Naive thymus-derived CD4-positive, alpha-beta T cell (primary cell): ENCODE measurements at regions not wholly inside any gene's neighbourhood (a gene's known extent, or its start where the extent isn't known, plus 50 kb on each side); places are given as distances from the start of the nearest gene placed in this dataset.

Source experiments
- ATAC-seq: fragments of 150-1000 bp; cut with Tn5 transposase; 2 replicates; pipeline ENCODE4 v1.10.0; 2021; ENCODE audit warnings: mild to moderate bottlenecking, moderate library complexity
- CTCF ChIA-PET: fragments of 350-600 bp; sonication (Branson Sonifier 250); formaldehyde crosslinking; loops from one replicate; lab custom pipeline; 2021; ENCODE audit warnings: antibody characterized with exemption; lab: Charles Lee
- POLR2A ChIA-PET: fragments of 350-600 bp; sonication (Branson Sonifier 250); formaldehyde crosslinking; loops from one replicate; lab custom pipeline; 2021; ENCODE audit warnings: antibody characterized with exemption, inconsistent platforms; lab: Charles Lee
- DNase-seq, 9 donors: peaks; one replicate each; pipeline versions ENCODE4 v3.0.0 to v3.0.0-alpha.2; 2020 to 2022; ENCODE audit warnings: mixed read lengths in 1 of 9
- H3K27ac ChIP-seq: one replicate; pipeline ENCODE4 v1.7.0; 2013; ENCODE audit warnings: mild to moderate bottlenecking, low read depth, low read length, moderate library complexity
- H3K27me3 ChIP-seq, 2 donors: one replicate each; pipeline ENCODE4 v1.7.0; 2013; ENCODE audit warnings: low read length in 2 of 2, mild to moderate bottlenecking in 2 of 2, moderate library complexity in 2 of 2; ENCODE audit not compliant: control insufficient read depth in 2 of 2, insufficient read depth in 2 of 2
- H3K36me3 ChIP-seq, 3 experiments: 1 replicate in 2 of 3; 2 replicates in 1 of 3; pipeline ENCODE4 v1.7.0; 2013; ENCODE audit warnings: low read length in 3 of 3, mild to moderate bottlenecking in 3 of 3, moderate library complexity in 1 of 3; ENCODE audit not compliant: insufficient read depth in 3 of 3, control insufficient read depth in 2 of 3
- H3K4me1 ChIP-seq, 2 donors: one replicate each; pipeline ENCODE4 v1.7.0; 2013; ENCODE audit warnings: low read length in 2 of 2, mild to moderate bottlenecking in 2 of 2, moderate library complexity in 1 of 2; ENCODE audit not compliant: control insufficient read depth in 2 of 2, insufficient read depth in 2 of 2
- H3K4me3 ChIP-seq: 2 replicates; pipeline ENCODE4 v1.7.0; 2013; ENCODE audit warnings: mild to moderate bottlenecking, low read length
- H3K9me3 ChIP-seq, 3 experiments: 1 replicate in 2 of 3; 2 replicates in 1 of 3; pipeline ENCODE4 v1.7.0; 2013; ENCODE audit warnings: low read length in 3 of 3; ENCODE audit not compliant: control insufficient read depth in 2 of 3
- H3K27ac Mint-ChIP-seq, 9 donors: one replicate each; pipeline ENCODE4 v1.8.0; 2020 to 2022; ENCODE audit warnings: mixed read lengths in 9 of 9, mild to moderate bottlenecking in 8 of 9, moderate library complexity in 5 of 9, inconsistent platforms in 2 of 9
- H3K27me3 Mint-ChIP-seq, 5 donors: one replicate each; pipeline ENCODE4 v1.8.0; 2021 to 2022; ENCODE audit warnings: mixed read lengths in 5 of 5, mild to moderate bottlenecking in 1 of 5
- H3K36me3 Mint-ChIP-seq, 5 donors: one replicate each; pipeline ENCODE4 v1.8.0; 2020 to 2022; ENCODE audit warnings: mixed read lengths in 5 of 5, mild to moderate bottlenecking in 3 of 5, inconsistent platforms in 1 of 5
- H3K4me1 Mint-ChIP-seq, 7 donors: one replicate each; pipeline ENCODE4 v1.8.0; 2020 to 2022; ENCODE audit warnings: mixed read lengths in 7 of 7, mild to moderate bottlenecking in 3 of 7, inconsistent platforms in 1 of 7
- H3K4me3 Mint-ChIP-seq, 10 donors: one replicate each; pipeline ENCODE4 v1.8.0; 2020 to 2022; ENCODE audit warnings: mild to moderate bottlenecking in 10 of 10, mixed read lengths in 10 of 10, moderate library complexity in 6 of 10, inconsistent platforms in 2 of 10
- H3K9me3 Mint-ChIP-seq, 11 donors: one replicate each; pipeline ENCODE4 v1.8.0; 2020 to 2022; ENCODE audit warnings: mixed read lengths in 11 of 11, mild to moderate bottlenecking in 4 of 11, inconsistent platforms in 1 of 11, moderate library complexity in 1 of 11
- intact Hi-C, 2 donors: fragments of 100-400 bp; cut with micrococcal nuclease; formaldehyde crosslinking; loops; one replicate each; pipeline ENCODE4 v1.15.1; 2023

- DNase-seq (no peak), ATAC-seq (no peak)
- intact Hi-C loops: no loop called here
- Histone ChIP-seq H3K4me3 (no peak overlapping the region), H3K4me1 (no peaks in the 10 kb centered on the region), H3K27ac (no peak overlapping the region), H3K9me3 (peaks cover 0 to 6% (median 0%) of the 10 kb centered on the region in 3 experiments), H3K27me3 (no peaks in the 10 kb centered on the region), H3K36me3 (no peaks in the 10 kb centered on the region)
- no peak overlapping the region for H3K27ac Mint-ChIP-seq
- H3K4me1 Mint-ChIP-seq: no peaks in the 10 kb centered on the region
- peaks cover 3 to 36% (median 14%) of the 10 kb centered on the region in 11 donors for H3K9me3 Mint-ChIP-seq
- no peak overlapping the region for H3K4me3 Mint-ChIP-seq
- no peaks in the 10 kb centered on the region for H3K27me3 Mint-ChIP-seq
- no peaks in the 10 kb centered on the region for H3K36me3 Mint-ChIP-seq
- ChIA-PET CTCF (no interaction called here), POLR2A (no interaction called here)
Measured at GRCh38 chr6:18861204-18861603, 474.1 kb downstream of the RNF144B start.

DNA sequence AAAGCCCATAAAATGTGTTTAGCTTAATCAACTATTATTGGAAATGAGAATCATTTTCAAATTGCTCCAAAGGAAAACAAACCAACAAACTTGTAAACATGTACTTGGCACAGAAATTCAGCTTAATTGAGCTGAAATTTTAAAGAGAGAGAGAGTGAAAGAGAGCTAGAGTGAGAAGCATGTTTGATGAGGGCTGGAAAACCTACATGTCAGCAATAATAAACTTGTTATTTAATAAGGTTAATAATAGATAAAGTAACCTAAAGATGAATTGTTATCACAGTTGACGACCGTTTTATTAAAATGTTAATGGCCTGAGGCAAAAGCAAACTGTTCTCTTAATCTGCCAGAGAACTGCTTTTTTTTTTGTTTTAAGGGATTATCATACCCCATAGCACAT is 496.1 kb downstream of the RNF144B start:
- intact Hi-C loops: no loop called here
- no peak overlapping the region for H3K27ac ChIP-seq

GRCh38 chr6:18883851-18884250 is 496.7 kb downstream of the RNF144B start:
- no peak overlapping the region for H3K27ac ChIP-seq
- ChIA-PET CTCF (no interaction called here), POLR2A (no interaction called here)
- H3K9me3 Mint-ChIP-seq: peaks cover 0 to 18% (median 2%) of the 10 kb centered on the region in 11 donors
- intact Hi-C loops: no loop called here
- H3K4me1 Mint-ChIP-seq: no peaks in the 10 kb centered on the region
- H3K27ac Mint-ChIP-seq: no peak overlapping the region
- H3K36me3 ChIP-seq: no peaks in the 10 kb centered on the region
- H3K36me3 Mint-ChIP-seq: no peaks in the 10 kb centered on the region
- H3K27me3 Mint-ChIP-seq: no peaks in the 10 kb centered on the region
- H3K4me3 Mint-ChIP-seq: no peak overlapping the region
- no peaks in the 10 kb centered on the region for H3K4me1 ChIP-seq
- no peaks in the 10 kb centered on the region for H3K27me3 ChIP-seq
- DNase-seq (no peak), ATAC-seq (no peak)
- no peak overlapping the region for H3K4me3 ChIP-seq
- peaks cover 0 to 3% (median 0%) of the 10 kb centered on the region in 3 experiments for H3K9me3 ChIP-seq

More for the DNA sequence above, 496.1 kb downstream of the RNF144B start:
- ATAC-seq (no peak), DNase-seq (no peak)
- Mint-ChIP-seq H3K4me1 (no peaks in the 10 kb centered on the region), H3K36me3 (no peaks in the 10 kb centered on the region), H3K4me3 (no peak overlapping the region), H3K27me3 (no peaks in the 10 kb centered on the region), H3K27ac (no peak overlapping the region), H3K9me3 (peaks cover 0 to 18% (median 2%) of the 10 kb centered on the region in 11 donors)
- Histone ChIP-seq H3K36me3 (no peaks in the 10 kb centered on the region), H3K27me3 (no peaks in the 10 kb centered on the region), H3K9me3 (peaks cover 0 to 3% (median 0%) of the 10 kb centered on the region in 3 experiments), H3K4me3 (no peak overlapping the region), H3K4me1 (no peaks in the 10 kb centered on the region)
- ChIA-PET POLR2A (no interaction called here), CTCF (no interaction called here)

DNA sequence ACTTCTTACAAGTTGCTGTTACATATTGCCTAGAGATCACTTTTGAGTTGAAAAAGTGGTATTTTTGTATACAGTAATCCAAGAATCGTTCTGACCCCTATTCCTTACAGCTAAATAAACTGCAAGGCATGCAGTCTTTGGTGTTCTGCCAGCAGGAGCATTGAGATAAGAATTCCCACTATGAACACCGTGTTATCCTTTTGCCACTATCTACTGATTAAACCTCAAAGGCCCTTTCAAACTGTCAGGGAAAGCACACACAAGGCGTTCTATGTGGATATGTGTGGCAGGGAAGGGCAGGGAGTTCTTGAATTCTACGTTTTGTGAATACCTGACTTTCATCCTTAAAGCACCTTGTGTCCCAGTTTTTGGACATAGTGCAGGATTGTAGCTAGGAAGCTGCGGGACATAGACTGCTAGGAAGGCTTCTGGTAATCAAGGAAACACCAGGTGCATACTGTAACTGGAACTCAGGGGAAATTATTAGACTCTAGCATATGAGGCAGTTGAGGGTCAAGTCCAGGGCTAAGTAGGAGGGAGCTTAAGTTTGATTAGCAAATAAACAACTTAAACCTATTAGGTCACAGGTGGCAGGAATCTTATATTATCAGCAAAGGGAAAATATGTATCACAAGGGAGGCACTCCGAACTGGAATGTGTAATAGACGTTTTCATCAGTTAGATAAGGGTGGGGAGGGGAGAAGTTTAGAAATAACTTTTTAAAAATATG is 506.6 kb downstream of the RNF144B start:
- intact Hi-C loops: no loop called here

GRCh38 chr6:18897350-18897749 is 510.2 kb downstream of the RNF144B start:
- Mint-ChIP-seq H3K4me1 (no peaks in the 10 kb centered on the region), H3K9me3 (peaks cover 0 to 5% (median 0%) of the 10 kb centered on the region in 11 donors), H3K36me3 (no peaks in the 10 kb centered on the region), H3K27me3 (no peaks in the 10 kb centered on the region), H3K27ac (no peak overlapping the region), H3K4me3 (no peak overlapping the region)
- H3K27me3 ChIP-seq: no peaks in the 10 kb centered on the region
- H3K36me3 ChIP-seq: no peaks in the 10 kb centered on the region
- no peaks in the 10 kb centered on the region for H3K4me1 ChIP-seq
- POLR2A ChIA-PET: no interaction called here
- intact Hi-C loops: no loop called here
- no peak for DNase-seq
- H3K9me3 ChIP-seq: no peaks in the 10 kb centered on the region
- no peak overlapping the region for H3K27ac ChIP-seq
- H3K4me3 ChIP-seq: no peak overlapping the region
- CTCF ChIA-PET: no interaction called here
- ATAC-seq: no peak

More for the DNA sequence above, 506.6 kb downstream of the RNF144B start:
- Mint-ChIP-seq H3K9me3 (peaks cover 0 to 5% (median 1%) of the 10 kb centered on the region in 11 donors), H3K27ac (no peak overlapping the region), H3K4me1 (no peaks in the 10 kb centered on the region), H3K4me3 (no peak overlapping the region), H3K36me3 (no peaks in the 10 kb centered on the region), H3K27me3 (no peaks in the 10 kb centered on the region)
- Histone ChIP-seq H3K9me3 (no peaks in the 10 kb centered on the region), H3K27ac (no peak overlapping the region), H3K36me3 (no peaks in the 10 kb centered on the region), H3K4me3 (no peak overlapping the region), H3K27me3 (no peaks in the 10 kb centered on the region), H3K4me1 (no peaks in the 10 kb centered on the region)
- ChIA-PET POLR2A (no interaction called here), CTCF (no interaction called here)
- DNase-seq (no peak), ATAC-seq (no peak)

DNA sequence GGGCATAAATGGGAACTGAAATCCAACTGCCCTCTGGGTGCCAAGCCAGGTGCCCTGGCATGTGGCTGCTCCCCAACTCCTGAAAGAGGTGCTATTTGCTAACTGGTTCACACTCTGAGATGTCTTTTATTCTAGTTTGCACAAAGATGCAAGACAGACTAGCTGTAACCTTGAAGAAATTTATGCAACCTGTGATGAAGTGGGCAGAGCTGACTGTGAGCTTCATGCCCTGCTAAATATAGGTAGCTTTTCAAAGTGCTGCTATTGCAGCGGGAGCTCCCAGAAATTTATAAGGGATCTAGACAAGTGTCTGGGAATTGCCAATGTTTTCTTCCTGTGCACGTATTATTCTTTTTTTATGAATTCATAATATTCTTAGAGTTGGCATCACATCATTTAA is 517.5 kb downstream of the RNF144B start:
- H3K9me3 Mint-ChIP-seq: peaks cover 0 to 8% (median 2%) of the 10 kb centered on the region in 11 donors
- intact Hi-C loops: no loop called here
- Histone ChIP-seq H3K27ac (no peak overlapping the region), H3K4me1 (no peaks in the 10 kb centered on the region), H3K27me3 (no peaks in the 10 kb centered on the region), H3K36me3 (no peaks in the 10 kb centered on the region), H3K9me3 (no peaks in the 10 kb centered on the region), H3K4me3 (no peak overlapping the region)
- DNase-seq: no peak
- ChIA-PET CTCF (no interaction called here), POLR2A (no interaction called here)
- no peaks in the 10 kb centered on the region for H3K4me1 Mint-ChIP-seq
- H3K36me3 Mint-ChIP-seq: no peaks in the 10 kb centered on the region
- H3K27ac Mint-ChIP-seq: no peak overlapping the region
- ATAC-seq: no peak
- no peaks in the 10 kb centered on the region for H3K27me3 Mint-ChIP-seq
- no peak overlapping the region for H3K4me3 Mint-ChIP-seq

DNA sequence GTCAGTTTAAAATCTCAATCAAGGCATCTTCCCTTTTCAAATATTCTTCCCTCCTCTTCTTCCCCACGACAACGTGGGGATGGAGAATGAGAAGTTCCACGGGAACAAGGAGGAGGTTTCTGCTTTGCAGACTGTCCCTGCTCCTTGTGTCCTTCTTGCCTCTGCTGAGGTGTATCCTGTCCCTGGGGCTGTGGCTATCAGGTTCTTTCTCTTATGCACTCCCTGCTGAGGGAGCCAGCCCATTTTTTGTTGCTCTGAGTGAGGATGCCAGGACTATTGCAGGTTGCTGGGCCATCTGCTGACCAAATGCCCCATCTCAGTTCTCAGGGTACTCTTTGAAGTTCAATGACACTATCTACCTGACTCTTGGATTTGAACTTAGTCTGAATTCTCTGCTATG is 533.6 kb downstream of the RNF144B start:
- no peak overlapping the region for H3K4me3 Mint-ChIP-seq
- ATAC-seq: no peak
- CTCF ChIA-PET: no interaction called here
- H3K9me3 ChIP-seq: no peaks in the 10 kb centered on the region
- POLR2A ChIA-PET: no interaction called here
- no peak overlapping the region for H3K27ac ChIP-seq
- H3K27ac Mint-ChIP-seq: no peak overlapping the region
- DNase-seq: no peak
- no peaks in the 10 kb centered on the region for H3K27me3 Mint-ChIP-seq
- intact Hi-C loops: no loop called here
- H3K4me1 ChIP-seq: no peaks in the 10 kb centered on the region
- no peaks in the 10 kb centered on the region for H3K27me3 ChIP-seq
- peaks cover 0 to 26% (median 4%) of the 10 kb centered on the region in 11 donors for H3K9me3 Mint-ChIP-seq
- no peaks in the 10 kb centered on the region for H3K4me1 Mint-ChIP-seq
- H3K4me3 ChIP-seq: no peak overlapping the region
- no peaks in the 10 kb centered on the region for H3K36me3 ChIP-seq
- H3K36me3 Mint-ChIP-seq: no peaks in the 10 kb centered on the region
